Testis (tissue), 2 donors: ENCODE measurements at regions not wholly inside any gene's neighbourhood (a gene's known extent, or its start where the extent isn't known, plus 50 kb on each side); places are given as distances from the start of the nearest gene placed in this dataset.

Source experiments
- DNase-seq: peaks from one replicate; pipeline ENCODE4 v3.0.0-alpha.2; 2019
- H3K27ac ChIP-seq, 2 donors: fragments of 200-600 bp; sonication (generic); one replicate each; pipeline ENCODE4 v1.5.1; 2019
- H3K27me3 ChIP-seq: fragments of 200-600 bp; sonication (generic); one replicate; pipeline ENCODE4 v1.5.1; 2019
- H3K36me3 ChIP-seq: fragments of 200-600 bp; sonication (generic); one replicate; pipeline ENCODE4 v1.5.1; 2017; ENCODE audit warnings: low read depth; ENCODE audit errors: missing control alignments
- H3K4me1 ChIP-seq: fragments of 200-600 bp; sonication (generic); one replicate; pipeline ENCODE4 v1.5.1; 2019
- H3K4me3 ChIP-seq, 2 donors: fragments of 200-600 bp; sonication (generic); one replicate each; pipeline ENCODE4 v1.5.1; 2017 to 2019
- H3K9me3 ChIP-seq: fragments of 200-600 bp; sonication (generic); one replicate; pipeline ENCODE4 v1.5.1; 2017
- CTCF ChIP-seq, 3 experiments: fragments of 450-650 bp in 2 of 3; fragments of 200-600 bp in 1 of 3; sonication (generic) in 1 of 3; IDR thresholded peaks; one replicate each; pipeline ENCODE4 v1.5.1; 2016 to 2019; ENCODE audit warnings: antibody characterized with exemption in 3 of 3, mild to moderate bottlenecking in 2 of 3, moderate library complexity in 1 of 3
- POLR2A ChIP-seq: fragments of 450-650 bp; IDR thresholded peaks from one replicate; pipeline ENCODE4 v1.6.1; 2017; ENCODE audit warnings: antibody characterized with exemption, mild to moderate bottlenecking, moderate library complexity
- whole genome bisulfite sequencing, 2 donors: methylation state at CpG; one replicate each; pipeline ENCODE4 v1.1.5; 2018; 5-methylcytosine and 5-hydroxymethylcytosine counted together
- intact Hi-C: fragments of 100-400 bp; cut with DNase I; formaldehyde crosslinking; loops from one replicate; pipeline ENCODE4 v1.15.1; 2023; ENCODE audit warnings: low total_unique reads

DNA sequence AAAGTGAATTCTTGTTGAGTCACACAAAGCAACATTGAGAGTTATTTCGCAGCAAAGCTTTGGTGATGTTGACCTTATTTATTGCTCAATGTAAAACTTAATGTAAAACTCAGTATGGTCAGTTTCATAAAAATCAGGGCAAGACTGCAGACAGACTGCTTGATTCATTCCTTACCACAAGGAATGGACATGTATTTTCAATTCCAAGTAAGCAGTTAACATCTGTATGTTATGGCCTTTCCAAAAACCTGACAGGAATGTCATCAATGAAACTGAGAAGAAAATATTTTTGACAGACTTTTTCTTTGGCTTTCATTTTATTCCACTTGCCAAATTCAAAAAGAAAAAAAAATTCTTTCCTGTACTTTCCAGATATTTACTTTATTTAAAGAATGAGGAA, 488.3 kb downstream of the ANKRD50 start:
- DNase-seq, result no peak
- H3K27ac ChIP-seq, result no peak overlapping the region
- no peaks in the 10 kb centered on the region for H3K36me3 ChIP-seq
- intact Hi-C loops, result no loop called here
- H3K9me3 ChIP-seq, result no peaks in the 10 kb centered on the region
- TF ChIP-seq CTCF (IDR thresholded peaks at IDR 0.05), result no peak
- TF ChIP-seq POLR2A, result no peak
- no peak overlapping the region for H3K4me3 ChIP-seq
- H3K4me1 ChIP-seq, result no peaks in the 10 kb centered on the region
- no peaks in the 10 kb centered on the region for H3K27me3 ChIP-seq
- WGBS, 2 donors, result 89 to 93% methylated on average over 1 of the region's 1 CpG

DNA sequence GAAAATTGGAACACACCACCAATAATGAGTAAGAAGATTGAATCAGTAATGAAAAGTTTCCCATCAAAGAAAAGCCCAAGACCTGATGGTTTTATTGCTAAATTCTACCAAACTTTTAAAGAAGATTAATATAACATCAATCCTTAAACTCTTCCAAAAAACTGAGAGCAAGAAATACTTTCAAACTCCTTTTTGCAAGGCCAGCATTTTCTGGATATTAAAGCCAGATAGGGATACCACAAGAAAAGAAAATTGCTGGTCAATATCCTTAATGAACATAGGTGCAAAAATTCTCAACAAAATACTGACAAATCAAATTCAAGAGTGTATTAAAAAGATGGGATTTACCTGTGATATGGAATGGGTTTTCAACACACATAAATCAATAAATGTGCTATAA, 484.6 kb downstream of the ANKRD50 start:
- H3K36me3 ChIP-seq, result no peaks in the 10 kb centered on the region
- no peaks in the 10 kb centered on the region for H3K27me3 ChIP-seq
- intact Hi-C loops, result no loop called here
- no peak overlapping the region for H3K27ac ChIP-seq
- TF ChIP-seq CTCF (IDR thresholded peaks at IDR 0.05) (no peak), POLR2A (no peak)
- no peak overlapping the region for H3K4me3 ChIP-seq
- H3K4me1 ChIP-seq, result no peaks in the 10 kb centered on the region
- H3K9me3 ChIP-seq, result no peaks in the 10 kb centered on the region
- DNase-seq, result no peak

DNA sequence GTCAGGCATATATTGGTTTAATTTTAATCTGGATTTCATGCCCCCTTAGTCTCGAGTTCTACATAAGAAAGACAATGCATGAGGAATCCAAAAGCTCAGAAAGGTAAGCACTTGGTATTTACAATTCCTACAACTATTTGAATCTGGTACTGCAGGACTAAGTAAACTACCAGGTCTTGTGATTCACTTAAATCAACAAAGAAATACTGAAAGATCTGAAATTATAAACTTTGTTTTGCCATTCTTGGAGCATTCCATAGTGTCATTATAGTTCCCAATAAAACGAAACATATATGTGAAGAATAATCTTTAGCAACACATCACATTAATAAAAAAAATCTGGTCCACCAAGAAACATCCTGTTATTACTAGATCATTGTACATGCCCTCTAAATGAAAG, 482.3 kb downstream of the ANKRD50 start:
- no peaks in the 10 kb centered on the region for H3K9me3 ChIP-seq
- H3K27ac ChIP-seq, result no peak overlapping the region
- DNase-seq, result no peak
- H3K4me3 ChIP-seq, result no peak overlapping the region
- H3K4me1 ChIP-seq, result no peaks in the 10 kb centered on the region
- H3K36me3 ChIP-seq, result no peaks in the 10 kb centered on the region
- H3K27me3 ChIP-seq, result no peaks in the 10 kb centered on the region
- no peak for TF ChIP-seq POLR2A
- TF ChIP-seq CTCF (IDR thresholded peaks at IDR 0.05), result no peak
- intact Hi-C loops, result no loop called here
- 70 to 82% methylated on average over 2 of the region's 2 CpGs for WGBS, 2 donors

DNA sequence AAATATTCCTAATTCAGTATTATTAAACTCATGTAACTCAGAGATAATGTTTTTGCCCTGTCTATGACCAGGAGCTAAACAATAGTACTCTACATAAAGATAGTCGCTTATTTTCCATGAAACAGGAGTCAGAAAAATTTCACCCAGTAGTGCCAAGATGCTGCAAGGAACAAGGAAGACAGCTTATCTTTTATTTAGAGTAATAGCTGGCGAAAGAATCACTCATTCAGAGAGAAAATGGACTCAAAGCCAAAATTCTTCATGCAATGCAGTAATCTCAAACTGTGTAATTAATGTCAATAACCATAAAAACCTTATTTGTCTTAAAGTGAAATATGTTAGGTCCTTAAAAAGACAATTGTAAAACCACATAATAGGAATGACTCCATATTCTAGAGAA, 477.8 kb downstream of the ANKRD50 start:
- Histone ChIP-seq H3K4me3 (no peak overlapping the region), H3K9me3 (no peaks in the 10 kb centered on the region), H3K36me3 (no peaks in the 10 kb centered on the region), H3K27me3 (no peaks in the 10 kb centered on the region), H3K4me1 (no peaks in the 10 kb centered on the region), H3K27ac (no peak overlapping the region)
- DNase-seq, result no peak
- TF ChIP-seq POLR2A, result no peak
- TF ChIP-seq CTCF (IDR thresholded peaks at IDR 0.05), result no peak
- intact Hi-C loops, result no loop called here
- 47 to 62% methylated on average over 2 of the region's 2 CpGs for WGBS, 2 donors

DNA sequence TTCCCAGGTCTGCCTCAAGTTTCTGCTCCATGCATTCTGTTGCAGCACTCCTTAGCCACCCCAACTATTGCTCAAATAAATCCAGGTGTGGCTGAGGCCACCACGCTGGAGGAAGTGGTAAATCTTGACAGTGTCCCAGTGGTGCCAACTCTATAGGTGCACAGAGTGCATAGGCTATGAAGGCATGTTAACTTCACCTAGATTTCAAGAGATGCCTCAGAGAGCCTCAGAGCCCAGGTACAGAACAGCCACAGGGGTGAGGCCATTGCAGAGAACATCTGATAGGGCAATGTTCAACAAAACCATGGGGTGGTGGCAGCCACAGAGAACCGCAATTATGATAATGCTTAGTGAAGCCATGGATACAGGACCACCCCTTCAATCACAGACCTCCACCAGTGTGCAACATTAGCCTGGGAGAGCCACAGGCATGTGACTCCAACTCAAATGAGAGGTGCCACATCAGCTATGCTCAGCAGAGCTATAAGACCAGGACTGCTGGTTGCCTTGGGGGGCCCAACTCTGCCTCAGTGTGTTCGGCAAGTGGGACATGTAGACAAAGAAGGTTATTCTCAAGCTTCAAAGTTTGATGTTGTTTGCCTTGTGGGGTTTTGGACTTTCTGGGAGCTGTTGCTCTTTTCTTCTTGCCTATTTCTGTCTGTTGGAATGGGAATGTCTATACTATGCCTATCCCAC, 468.7 kb downstream of the ANKRD50 start:
- H3K36me3 ChIP-seq, result no peaks in the 10 kb centered on the region
- TF ChIP-seq POLR2A, result no peak
- no peak for DNase-seq
- 87 to 100% methylated on average over 3 of the region's 3 CpGs for WGBS, 2 donors
- H3K27me3 ChIP-seq, result no peaks in the 10 kb centered on the region
- H3K27ac ChIP-seq, result no peak overlapping the region
- H3K9me3 ChIP-seq, result no peaks in the 10 kb centered on the region
- H3K4me1 ChIP-seq, result no peaks in the 10 kb centered on the region
- intact Hi-C loops, result no loop called here
- no peak overlapping the region for H3K4me3 ChIP-seq
